ENCODE measurements at regions not wholly inside any gene's neighbourhood (a gene's known extent, or its start where the extent isn't known, plus 50 kb on each side); places are given as distances from the start of the nearest gene placed in this dataset.

GRCh38 chr9:119827126-119827525 is 457.9 kb upstream of the BRINP1 start:
- intact Hi-C loops (cut with DNase I) = loop anchor here (10.0 kb wide), 1 partner anchor 568 kb away; no protein-coding TSS in a partner anchor
- no peaks in the 10 kb centered on the region for H3K36me3 ChIP-seq
- no peaks in the 10 kb centered on the region for H3K27me3 ChIP-seq
- no peak overlapping the region for H3K27ac ChIP-seq
- no peak for TF ChIP-seq CTCF (IDR thresholded peaks at IDR 0.05)
- TF ChIP-seq POLR2A (IDR thresholded peaks at IDR 0.05) = no peak
- no peak for TF ChIP-seq POLR2AphosphoS5 (IDR thresholded peaks at IDR 0.05; ENCODE audit: insufficient read depth in 1 of 2, low read depth in 1 of 2)
- H3K4me1 ChIP-seq = no peaks in the 10 kb centered on the region
- H3K9me3 ChIP-seq = no peaks in the 10 kb centered on the region
- no peak overlapping the region for H3K4me3 ChIP-seq
- DNase-seq (ENCODE audit: extremely low spot score in 2 of 2) = no peak

- no peaks in the 10 kb centered on the region for H3K9me3 ChIP-seq
- H3K27me3 ChIP-seq = no peaks in the 10 kb centered on the region
- H3K36me3 ChIP-seq = no peaks in the 10 kb centered on the region
- intact Hi-C loops (cut with DNase I) = no loop called here
- TF ChIP-seq CTCF (IDR thresholded peaks at IDR 0.05) = no peak
- no peak for DNase-seq (ENCODE audit: extremely low spot score in 2 of 2)
- H3K4me1 ChIP-seq = no peaks in the 10 kb centered on the region
- H3K27ac ChIP-seq = no peak overlapping the region
- no peak overlapping the region for H3K4me3 ChIP-seq
Measured at GRCh38 chr9:119818726-119819435, 449.6 kb upstream of the BRINP1 start.

- no peak overlapping the region for H3K4me3 ChIP-seq
- H3K27ac ChIP-seq = no peak overlapping the region
- no peak for TF ChIP-seq POLR2AphosphoS5 (IDR thresholded peaks at IDR 0.05; ENCODE audit: insufficient read depth in 1 of 2, low read depth in 1 of 2)
- no peak for TF ChIP-seq CTCF (IDR thresholded peaks at IDR 0.05)
- no peak for TF ChIP-seq POLR2A (IDR thresholded peaks at IDR 0.05)
- no peaks in the 10 kb centered on the region for H3K4me1 ChIP-seq
- intact Hi-C loops (cut with DNase I) = no loop called here
- no peaks in the 10 kb centered on the region for H3K27me3 ChIP-seq
- no peak for DNase-seq (ENCODE audit: extremely low spot score in 2 of 2)
- H3K36me3 ChIP-seq = no peaks in the 10 kb centered on the region
- H3K9me3 ChIP-seq = no peaks in the 10 kb centered on the region
Measured at GRCh38 chr9:119810645-119811429, 441.6 kb upstream of the BRINP1 start.

- H3K27ac ChIP-seq = no peak overlapping the region
- H3K27me3 ChIP-seq = no peaks in the 10 kb centered on the region
- no peaks in the 10 kb centered on the region for H3K9me3 ChIP-seq
- no peak for TF ChIP-seq POLR2A (IDR thresholded peaks at IDR 0.05)
- no peak for TF ChIP-seq CTCF (IDR thresholded peaks at IDR 0.05)
- TF ChIP-seq POLR2AphosphoS5 (IDR thresholded peaks at IDR 0.05; ENCODE audit: insufficient read depth in 1 of 2, low read depth in 1 of 2) = no peak
- intact Hi-C loops (cut with DNase I) = no loop called here
- DNase-seq (ENCODE audit: extremely low spot score in 2 of 2) = no peak
- no peaks in the 10 kb centered on the region for H3K36me3 ChIP-seq
- no peak overlapping the region for H3K4me3 ChIP-seq
- peaks cover 18% of the 10 kb centered on the region for H3K4me1 ChIP-seq
Measured at GRCh38 chr9:119803679-119804078, 434.4 kb upstream of the BRINP1 start.

GRCh38 chr9:119802621-119803020 is 433.4 kb upstream of the BRINP1 start:
- H3K27me3 ChIP-seq = no peaks in the 10 kb centered on the region
- TF ChIP-seq POLR2AphosphoS5 (IDR thresholded peaks at IDR 0.05; ENCODE audit: insufficient read depth in 1 of 2, low read depth in 1 of 2) (peak; percentile 36 to 67), POLR2A (IDR thresholded peaks at IDR 0.05) (no peak), CTCF (IDR thresholded peaks at IDR 0.05) (no peak)
- H3K4me1 ChIP-seq = peaks cover 18% of the 10 kb centered on the region
- no peaks in the 10 kb centered on the region for H3K36me3 ChIP-seq
- H3K4me3 ChIP-seq = no peak overlapping the region
- H3K9me3 ChIP-seq = no peaks in the 10 kb centered on the region
- H3K27ac ChIP-seq = peak overlapping the region; percentile 15
- DNase-seq (ENCODE audit: extremely low spot score in 2 of 2) = no peak
- intact Hi-C loops (cut with DNase I) = no loop called here
